SU-DHL-6 (cell line): ENCODE measurements at regions not wholly inside any gene's neighbourhood (a gene's known extent, or its start where the extent isn't known, plus 50 kb on each side); places are given as distances from the start of the nearest gene placed in this dataset.
A peak's percentile ranks its signal among the peaks of the same experiment; 100 is the strongest.

Source experiments
- H2AFZ ChIP-seq: fragments of 200-600 bp; sonication (generic); 2 replicates; pipeline ENCODE4 v1.6.1; 2014; ENCODE audit warnings: low read depth, mild to moderate bottlenecking, moderate library complexity, mixed read lengths, antibody characterized with exemption, low read length; ENCODE audit not compliant: severe bottlenecking
- H3F3A ChIP-seq: fragments of 200-600 bp; shearing (Covaris generic); 2 replicates; pipeline ENCODE4 v1.6.0; 2016; ENCODE audit warnings: antibody characterized with exemption, mild to moderate bottlenecking; ENCODE audit not compliant: insufficient read depth
- H3K27ac ChIP-seq: fragments of 200-600 bp; sonication (generic); 2 replicates; pipeline ENCODE4 v1.5.1; 2016; ENCODE audit warnings: low read depth, mild to moderate bottlenecking, low read length, moderate library complexity, mixed read lengths
- H3K27me3 ChIP-seq: fragments of 200-600 bp; sonication (generic), shearing (Covaris generic); 2 replicates; pipeline ENCODE4 v1.6.0; 2014; ENCODE audit warnings: mild to moderate bottlenecking, low read length
- H3K36me3 ChIP-seq: fragments of 200-600 bp; sonication (generic); 2 replicates; pipeline ENCODE4 v1.6.1; 2014; ENCODE audit warnings: mild to moderate bottlenecking, low read length, mixed read lengths
- H3K4me2 ChIP-seq: fragments of 300-600, 200-600 bp; shearing (Covaris generic), sonication (generic); 2 replicates; pipeline ENCODE4 v1.6.0; 2014; ENCODE audit warnings: low read length, low read depth, mild to moderate bottlenecking; ENCODE audit not compliant: poor library complexity, severe bottlenecking
- H3K4me3 ChIP-seq: fragments of 200-600 bp; sonication (generic); 2 replicates; pipeline ENCODE4 v1.5.1; 2014; ENCODE audit warnings: antibody characterized with exemption, low read length, mild to moderate bottlenecking, mixed read lengths; ENCODE audit not compliant: insufficient read depth, poor library complexity, severe bottlenecking
- H3K79me2 ChIP-seq: fragments of 200-600 bp; sonication (generic); 2 replicates; pipeline ENCODE4 v1.6.1; 2014; ENCODE audit warnings: mild to moderate bottlenecking, low read length, moderate library complexity; ENCODE audit not compliant: insufficient read depth
- H3K9ac ChIP-seq: fragments of 200-600 bp; sonication (generic); 2 replicates; pipeline ENCODE4 v1.7.0; 2014; ENCODE audit warnings: mild to moderate bottlenecking, low read length
- H3K9me2 ChIP-seq: fragments of 200-600 bp; sonication (generic); replicated peaks from 2 replicates; pipeline ENCODE4 v1.6.1; 2014; ENCODE audit warnings: low read length; ENCODE audit not compliant: insufficient read depth
- H3K9me3 ChIP-seq: fragments of 200-600 bp; sonication (generic); 2 replicates; pipeline ENCODE4 v1.6.1; 2014; ENCODE audit warnings: low read length, mixed read lengths; ENCODE audit not compliant: insufficient read depth
- H4K20me1 ChIP-seq: fragments of 200-600 bp; sonication (generic); 2 replicates; pipeline ENCODE4 v1.6.1; 2014; ENCODE audit warnings: low read depth, mild to moderate bottlenecking, antibody characterized with exemption, low read length, moderate library complexity, mixed read lengths
- CTCF ChIP-seq: fragments of 200-600 bp; sonication (generic); IDR thresholded peaks from one replicate; pipeline ENCODE4 v1.5.1; 2017; ENCODE audit warnings: antibody characterized with exemption, mild to moderate bottlenecking, low read length, moderate library complexity; ENCODE audit not compliant: insufficient read depth, poor library complexity, severe bottlenecking
- EZH2phosphoT487 ChIP-seq: fragments of 200-600 bp; sonication (generic), shearing (Covaris generic); conservative IDR thresholded peaks from 2 replicates; pipeline ENCODE4 v1.6.1; 2018; ENCODE audit warnings: mild to moderate bottlenecking, antibody characterized with exemption, low read length, moderate library complexity, mixed read lengths

- Histone ChIP-seq H3K4me2 (no peak overlapping the region), H3K9me2 (no peaks in the 10 kb centered on the region), H3F3A (no peaks in the 10 kb centered on the region), H2AFZ (no peak overlapping the region), H3K4me3 (no peak overlapping the region), H3K79me2 (no peaks in the 10 kb centered on the region), H3K9me3 (no peaks in the 10 kb centered on the region), H3K27me3 (no peaks in the 10 kb centered on the region), H3K36me3 (no peaks in the 10 kb centered on the region), H3K9ac (no peak overlapping the region), H3K27ac (no peak overlapping the region), H4K20me1 (no peaks in the 10 kb centered on the region)
- no peak for TF ChIP-seq EZH2phosphoT487
- no peak for TF ChIP-seq CTCF
Observed at GRCh38 chr13:58476206-58476918, 844.8 kb downstream of the PCDH17 start.

GRCh38 chr13:58478858-58479257 is 847.3 kb downstream of the PCDH17 start:
- Histone ChIP-seq H3K4me3 (no peak overlapping the region), H3K9me2 (no peaks in the 10 kb centered on the region), H2AFZ (peak overlapping the region; percentile 24), H3K4me2 (no peak overlapping the region), H3K27me3 (no peaks in the 10 kb centered on the region), H4K20me1 (no peaks in the 10 kb centered on the region), H3K9me3 (no peaks in the 10 kb centered on the region), H3K36me3 (no peaks in the 10 kb centered on the region), H3K79me2 (no peaks in the 10 kb centered on the region), H3K9ac (no peak overlapping the region), H3K27ac (no peak overlapping the region), H3F3A (no peaks in the 10 kb centered on the region)
- TF ChIP-seq EZH2phosphoT487 = no peak

GRCh38 chr13:58480061-58480460 is 848.5 kb downstream of the PCDH17 start:
- Histone ChIP-seq H3F3A (no peaks in the 10 kb centered on the region), H3K27me3 (no peaks in the 10 kb centered on the region), H3K4me2 (no peak overlapping the region), H3K9me3 (no peaks in the 10 kb centered on the region), H3K27ac (no peak overlapping the region), H3K79me2 (no peaks in the 10 kb centered on the region), H3K36me3 (no peaks in the 10 kb centered on the region), H2AFZ (no peak overlapping the region), H3K4me3 (no peak overlapping the region), H3K9me2 (no peaks in the 10 kb centered on the region), H4K20me1 (no peaks in the 10 kb centered on the region), H3K9ac (no peak overlapping the region)
- TF ChIP-seq EZH2phosphoT487 (no peak), CTCF (no peak)

- no peaks in the 10 kb centered on the region for H3K9me3 ChIP-seq
- no peaks in the 10 kb centered on the region for H3K9me2 ChIP-seq
- H3K4me3 ChIP-seq = no peak overlapping the region
- TF ChIP-seq CTCF (no peak), EZH2phosphoT487 (no peak)
- H3K4me2 ChIP-seq = no peak overlapping the region
- no peaks in the 10 kb centered on the region for H4K20me1 ChIP-seq
- no peaks in the 10 kb centered on the region for H3K79me2 ChIP-seq
- no peak overlapping the region for H2AFZ ChIP-seq
- no peak overlapping the region for H3K27ac ChIP-seq
- no peak overlapping the region for H3K9ac ChIP-seq
- no peaks in the 10 kb centered on the region for H3F3A ChIP-seq
- no peaks in the 10 kb centered on the region for H3K27me3 ChIP-seq
- H3K36me3 ChIP-seq = no peaks in the 10 kb centered on the region
Observed at GRCh38 chr13:58488251-58488650, 856.7 kb downstream of the PCDH17 start.
